Activated T-helper 9 cell treated with anti-CD3 and anti-CD28 coated beads, Interleukin-2, amount 50 U/mL, for 16 hours (primary cell): ENCODE measurements at regions not wholly inside any gene's neighbourhood (a gene's known extent, or its start where the extent isn't known, plus 50 kb on each side); places are given as distances from the start of the nearest gene placed in this dataset.

ENCODE experiments used
- DNase-seq: peaks from one replicate; pipeline ENCODE4 v3.0.0-alpha.2; 2020; ENCODE audit warnings: low read depth

GRCh38 chr16:86403085-86403484 lies 107.2 kb upstream of the FOXF1 start:
- DNase-seq, result no peak

GRCh38 chr16:86403541-86404163 lies 106.7 kb upstream of the FOXF1 start:
- DNase-seq, result no peak

- no peak for DNase-seq
Measured at GRCh38 chr16:86404678-86405077, 105.6 kb upstream of the FOXF1 start.

- no peak for DNase-seq
Measured at GRCh38 chr16:86405319-86405718, 105.0 kb upstream of the FOXF1 start.

GRCh38 chr16:86406056-86406455 lies 104.3 kb upstream of the FOXF1 start:
- DNase-seq, result no peak

GRCh38 chr16:86408685-86409084 lies 101.6 kb upstream of the FOXF1 start:
- no peak for DNase-seq

- DNase-seq, result no peak
Measured at GRCh38 chr16:86410081-86410480, 100.2 kb upstream of the FOXF1 start.

GRCh38 chr16:86410529-86410928 lies 99.8 kb upstream of the FOXF1 start:
- DNase-seq, result no peak

- no peak for DNase-seq
Measured at GRCh38 chr16:86411897-86412296, 98.4 kb upstream of the FOXF1 start.

GRCh38 chr16:86414991-86415740 lies 95.2 kb upstream of the FOXF1 start:
- no peak for DNase-seq

- DNase-seq, result no peak
Measured at GRCh38 chr16:86418981-86419380, 91.3 kb upstream of the FOXF1 start.

- DNase-seq, result no peak
Measured at GRCh38 chr16:86419518-86419917, 90.8 kb upstream of the FOXF1 start.

- DNase-seq, result no peak
Measured at GRCh38 chr16:86421995-86422394, 88.3 kb upstream of the FOXF1 start.

GRCh38 chr16:86424398-86424797 lies 85.9 kb upstream of the FOXF1 start:
- DNase-seq, result no peak

GRCh38 chr16:86424985-86425384 lies 85.3 kb upstream of the FOXF1 start:
- DNase-seq, result no peak

- no peak for DNase-seq
Measured at GRCh38 chr16:86426063-86426642, 84.2 kb upstream of the FOXF1 start.

GRCh38 chr16:86427433-86427851 lies 82.9 kb upstream of the FOXF1 start:
- DNase-seq, result no peak

- no peak for DNase-seq
Measured at GRCh38 chr16:86428729-86429517, 81.4 kb upstream of the FOXF1 start.

- no peak for DNase-seq
Measured at GRCh38 chr16:86429663-86430062, 80.7 kb upstream of the FOXF1 start.

- DNase-seq, result no peak
Measured at GRCh38 chr16:86430814-86431213, 79.5 kb upstream of the FOXF1 start.

GRCh38 chr16:86431540-86431939 lies 78.8 kb upstream of the FOXF1 start:
- no peak for DNase-seq

- DNase-seq, result no peak
Measured at GRCh38 chr16:86432048-86432447, 78.3 kb upstream of the FOXF1 start.

GRCh38 chr16:86432691-86433090 lies 77.6 kb upstream of the FOXF1 start:
- no peak for DNase-seq
